NCI-H187 (cell line): ENCODE measurements at regions not wholly inside any gene's neighbourhood (a gene's known extent, or its start where the extent isn't known, plus 50 kb on each side); places are given as distances from the start of the nearest gene placed in this dataset.
"Not testable (repeated sequence)": the region's sequence is repeated elsewhere in the genome, so short reads cannot be mapped to it uniquely, and the experiment has no call there.

Experiments used
- DNase-seq, 2 experiments: peaks; one replicate each; lab custom pipeline; 2025; lab: John Stamatoyannopoulos, UW

DNA sequence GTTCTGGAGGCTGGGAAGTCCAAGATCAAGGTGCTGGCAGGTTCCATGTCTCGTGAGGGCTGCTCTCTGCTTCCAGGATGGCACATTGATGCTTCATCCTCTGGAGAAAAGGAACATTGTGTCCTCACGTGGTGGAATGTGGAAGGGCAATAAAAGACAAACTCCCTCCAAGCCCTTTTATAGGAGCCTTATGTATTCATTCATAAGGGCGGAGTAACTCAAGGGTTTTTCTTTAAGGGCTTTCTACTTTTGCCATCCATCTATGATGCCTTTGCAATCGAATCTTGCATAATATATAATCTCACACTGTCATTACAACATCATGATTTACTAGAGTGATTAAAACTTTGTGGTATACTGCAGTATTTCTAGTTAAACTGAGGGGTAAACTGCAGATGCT, 132.7 kb upstream of the DDHD1 start:
- no peak for DNase-seq

DNA sequence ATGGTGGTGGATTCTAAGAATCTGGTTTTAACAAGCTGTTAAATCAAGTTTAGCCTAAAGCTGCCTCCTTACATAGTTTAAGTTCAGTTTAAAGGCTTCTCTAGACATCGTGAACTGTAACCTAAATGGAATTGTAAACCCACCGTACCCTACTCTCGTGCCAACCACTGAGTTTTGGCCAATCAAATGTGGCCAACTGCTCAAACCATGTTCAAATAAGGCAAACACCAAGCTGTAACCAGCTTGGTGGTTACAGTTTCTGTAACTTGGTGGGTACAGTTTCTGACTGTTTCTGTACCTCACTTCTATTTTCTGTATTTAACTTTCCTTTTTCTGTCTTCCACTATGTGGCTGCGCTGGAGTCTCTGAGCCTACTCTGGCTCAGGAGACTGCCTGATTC, 131.9 kb upstream of the DDHD1 start:
- DNase-seq: no peak

DNA sequence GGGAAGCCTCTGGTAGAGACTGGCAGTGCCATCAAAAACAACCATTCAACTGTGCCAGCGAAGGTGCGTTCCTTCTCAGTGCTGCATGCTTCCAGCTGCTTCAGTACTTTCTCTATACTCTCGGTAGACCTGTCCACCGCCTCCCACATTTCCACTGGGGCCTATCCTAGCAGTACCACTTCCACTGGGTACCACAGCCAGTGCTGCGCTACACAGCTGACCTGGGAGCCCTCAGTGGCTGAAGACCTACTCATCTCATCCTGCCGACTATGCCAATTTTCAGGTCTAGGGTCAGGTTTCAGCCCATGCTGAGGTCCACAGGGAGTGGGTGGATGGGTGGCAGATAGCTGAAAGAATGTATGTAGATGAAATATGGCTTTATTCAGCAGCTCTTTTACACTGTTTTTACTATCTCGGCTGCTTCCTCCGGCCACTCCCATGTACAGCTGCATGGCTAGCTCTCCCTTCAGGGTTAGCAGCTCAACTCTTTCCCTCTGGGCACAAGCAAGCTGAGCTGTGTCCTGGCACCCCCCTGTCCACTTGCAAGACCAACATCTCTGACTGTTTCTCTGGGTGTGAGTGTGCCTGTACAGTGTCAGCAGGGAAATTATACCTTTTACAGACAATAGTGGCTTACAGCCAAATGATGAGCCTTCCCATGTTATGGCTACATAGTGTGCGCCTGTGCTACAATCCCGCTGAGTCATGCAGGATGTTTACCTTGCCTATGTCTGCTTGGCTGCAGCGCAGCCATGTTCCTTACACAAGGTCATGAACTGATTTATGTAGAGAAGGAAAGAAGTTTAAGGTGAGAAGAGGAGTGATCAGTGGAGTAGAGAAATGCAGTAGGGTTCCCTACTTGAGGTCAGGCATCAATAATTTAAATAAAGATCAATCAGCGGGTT, 125.7 kb upstream of the DDHD1 start:
- DNase-seq: no peak

DNA sequence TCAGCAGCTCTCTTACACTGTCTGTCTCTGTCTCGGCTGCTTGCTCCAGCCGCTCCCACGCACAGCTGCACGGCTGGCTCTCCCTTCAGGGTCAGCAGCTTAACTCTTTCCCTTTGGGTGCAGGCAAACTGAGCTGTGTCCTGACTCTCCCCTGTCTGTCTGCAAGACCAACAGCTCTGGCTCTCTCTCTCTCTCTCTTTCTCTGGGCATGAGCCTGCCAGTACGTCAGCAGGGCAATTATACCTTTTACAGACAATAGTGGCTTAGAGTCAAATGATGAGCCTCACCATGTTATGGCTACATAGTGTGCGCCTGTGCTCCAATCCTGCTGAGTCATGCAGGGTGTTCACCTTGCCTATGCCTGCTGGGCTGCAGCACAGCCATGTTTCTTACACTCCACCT, 120.5 kb upstream of the DDHD1 start:
- DNase-seq: no peak

DNA sequence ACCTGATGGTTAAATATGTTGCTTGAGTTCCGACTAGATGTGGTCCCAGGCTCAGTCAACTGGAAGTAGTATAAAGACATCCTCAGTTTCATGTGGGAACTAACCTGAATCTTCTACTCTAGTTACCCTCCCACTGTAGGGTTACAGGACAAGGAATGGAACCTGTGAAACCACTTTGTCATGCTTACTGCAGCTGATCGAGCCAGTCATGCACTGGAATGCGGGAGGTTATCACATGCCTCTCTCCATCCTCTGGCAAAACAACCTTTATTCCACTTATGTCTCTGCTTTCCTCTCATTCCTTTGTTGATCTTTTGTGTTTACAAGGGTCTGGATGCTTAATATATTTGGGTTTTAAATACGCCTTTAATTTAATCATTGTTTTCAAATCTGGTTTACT, 111.9 kb upstream of the DDHD1 start:
- DNase-seq: no peak

DNA sequence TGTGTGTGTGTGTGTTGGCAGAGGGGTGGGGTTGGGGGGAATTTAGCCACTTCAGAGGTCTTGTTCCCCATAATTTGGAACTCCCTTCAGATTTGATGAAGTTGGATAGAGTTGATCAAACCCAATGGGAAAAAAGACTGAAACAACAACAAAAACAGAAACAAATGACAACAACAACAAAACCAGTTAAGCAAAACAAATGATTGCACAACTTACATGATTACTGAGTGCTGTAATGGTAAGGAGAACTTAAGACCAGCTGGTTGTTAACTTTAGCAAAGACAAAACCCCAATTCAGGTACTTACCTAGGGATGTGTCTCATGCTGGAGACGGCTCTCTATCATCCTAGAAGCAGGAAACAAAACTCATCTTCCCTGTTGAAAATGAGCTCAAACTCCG, 107.8 kb upstream of the DDHD1 start:
- DNase-seq: no peak

DNA sequence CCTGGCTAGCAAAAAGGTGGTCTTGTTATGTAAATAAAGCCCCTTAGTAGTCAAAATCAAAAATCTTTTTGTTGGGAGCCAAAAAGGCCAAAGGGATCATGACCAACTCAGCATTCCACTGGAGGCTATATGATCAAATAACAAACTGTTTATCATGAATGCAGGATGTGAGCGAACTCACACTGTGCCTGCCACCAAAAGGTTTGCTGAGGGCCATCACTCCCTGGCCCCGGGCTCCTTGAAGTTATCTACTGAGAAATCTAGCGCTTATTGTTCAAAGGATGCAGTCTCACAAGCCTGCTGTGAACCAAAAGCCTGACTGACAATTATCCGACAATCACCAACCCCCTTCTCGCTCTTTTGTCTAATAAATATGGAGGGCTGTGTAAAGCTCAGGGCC, 107.2 kb upstream of the DDHD1 start:
- no peak for DNase-seq

DNA sequence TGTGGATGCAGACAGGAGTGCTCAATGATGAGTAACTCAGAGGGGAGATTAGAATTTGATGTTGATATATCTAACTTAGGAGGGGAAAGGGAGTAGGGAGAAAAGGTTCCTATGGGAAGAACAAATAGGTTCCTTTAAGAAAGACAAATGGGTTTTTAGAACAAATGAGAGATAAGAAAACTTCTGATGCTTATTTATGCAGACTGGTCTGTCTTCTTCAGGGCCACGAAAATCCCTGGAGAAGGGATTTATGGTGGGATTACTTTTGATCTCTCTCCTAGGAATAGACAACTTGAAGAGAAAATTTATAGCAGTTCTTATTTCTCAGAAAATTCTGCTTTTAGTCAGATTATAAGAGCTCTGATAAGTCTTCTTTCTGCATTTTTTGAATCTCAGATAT, 99.0 kb upstream of the DDHD1 start:
- no peak for DNase-seq

DNA sequence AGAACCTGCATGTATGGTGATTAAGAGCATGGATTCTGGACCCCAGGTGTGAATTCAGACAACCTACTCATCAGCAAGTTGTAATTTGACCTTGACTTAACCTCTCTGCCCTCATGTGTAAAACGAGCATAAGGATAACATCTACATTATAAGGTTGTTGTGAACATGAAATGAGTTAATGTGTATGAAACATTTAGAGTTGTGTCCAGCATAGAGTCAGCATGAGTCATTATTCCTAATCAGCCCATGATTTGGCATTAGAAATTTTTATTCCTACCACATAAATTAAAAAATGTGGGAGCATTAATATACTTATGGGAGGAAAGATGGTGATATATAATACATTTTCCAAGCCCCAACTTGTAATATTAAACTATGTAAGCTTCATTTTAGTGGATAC, 95.9 kb upstream of the DDHD1 start:
- DNase-seq: no peak

DNA sequence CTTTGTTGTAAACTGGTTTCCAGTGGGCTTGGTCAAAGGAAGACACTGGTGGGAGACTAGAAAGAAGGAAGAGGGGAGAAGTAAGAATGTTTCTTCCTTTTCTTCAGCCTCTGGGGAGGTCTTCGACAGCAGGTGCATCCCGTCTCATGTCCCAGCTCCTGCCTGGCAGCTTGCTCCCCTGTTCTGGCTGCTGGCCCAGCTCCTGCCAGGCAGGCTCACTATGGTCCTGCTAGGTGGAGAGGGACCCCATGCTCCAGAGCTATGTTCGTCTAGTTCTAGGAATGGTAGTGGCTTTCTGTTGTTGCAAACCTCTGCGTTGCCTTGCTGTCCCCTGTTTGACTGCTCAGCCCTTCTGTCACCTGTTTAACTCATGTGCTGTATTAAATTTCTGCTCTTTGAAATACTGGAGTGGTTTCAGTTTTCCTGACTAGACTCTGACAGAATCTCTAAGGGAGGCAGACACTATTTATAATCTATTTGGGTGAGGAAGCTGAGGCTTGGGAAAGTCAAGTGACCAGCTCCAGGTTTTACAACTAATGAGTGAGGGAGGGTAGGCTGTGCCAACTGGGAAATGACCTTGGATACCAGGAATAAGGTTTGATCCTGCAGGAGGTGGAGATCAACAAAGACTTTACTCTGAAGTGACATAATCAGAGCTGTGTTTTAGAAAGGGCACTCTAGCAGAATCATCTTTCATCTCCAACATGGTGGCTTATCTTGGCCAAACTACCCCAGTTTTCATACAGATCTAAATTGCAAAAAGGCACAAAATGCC, 94.7 kb upstream of the DDHD1 start:
- no peak for DNase-seq

DNA sequence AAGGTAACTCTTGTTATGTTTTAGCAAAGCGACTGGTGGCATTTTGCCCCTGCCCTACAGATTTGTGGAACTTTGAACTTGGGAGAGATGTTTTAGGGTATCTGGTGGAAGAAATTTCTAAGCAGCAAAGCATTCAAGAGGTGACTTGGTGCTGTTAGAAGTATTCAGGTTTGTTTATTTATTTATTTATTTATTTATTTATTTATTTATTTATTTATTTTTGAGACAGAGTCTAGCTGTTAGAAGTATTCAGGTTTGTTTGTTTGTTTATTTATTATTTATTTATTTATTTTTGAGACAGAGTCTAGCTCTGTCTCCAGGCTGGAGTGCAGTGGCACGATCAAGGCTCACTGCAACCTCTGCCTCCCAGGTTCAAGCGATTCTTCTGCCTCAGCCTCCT, 89.8 kb upstream of the DDHD1 start:
- DNase-seq: not testable (repeated sequence)

DNA sequence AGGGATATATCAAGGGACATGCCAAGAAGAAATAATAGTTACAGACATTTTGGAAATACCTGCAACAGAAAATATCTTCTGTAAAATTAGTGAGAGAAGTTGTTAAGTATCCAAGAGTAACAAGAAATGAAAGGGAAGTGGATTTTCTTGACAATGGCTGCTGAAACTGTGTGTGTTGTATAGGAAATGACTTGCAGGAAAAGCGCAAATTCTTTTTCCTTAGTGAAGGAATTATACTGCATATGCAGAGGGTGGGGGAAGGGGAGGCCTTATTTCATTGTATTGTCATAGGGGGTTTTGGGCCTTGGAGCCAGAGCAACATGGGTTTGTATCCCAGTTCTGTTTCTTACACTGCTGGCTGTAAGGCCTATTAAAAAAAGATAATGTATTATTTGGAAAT, 84.4 kb upstream of the DDHD1 start:
- no peak for DNase-seq

DNA sequence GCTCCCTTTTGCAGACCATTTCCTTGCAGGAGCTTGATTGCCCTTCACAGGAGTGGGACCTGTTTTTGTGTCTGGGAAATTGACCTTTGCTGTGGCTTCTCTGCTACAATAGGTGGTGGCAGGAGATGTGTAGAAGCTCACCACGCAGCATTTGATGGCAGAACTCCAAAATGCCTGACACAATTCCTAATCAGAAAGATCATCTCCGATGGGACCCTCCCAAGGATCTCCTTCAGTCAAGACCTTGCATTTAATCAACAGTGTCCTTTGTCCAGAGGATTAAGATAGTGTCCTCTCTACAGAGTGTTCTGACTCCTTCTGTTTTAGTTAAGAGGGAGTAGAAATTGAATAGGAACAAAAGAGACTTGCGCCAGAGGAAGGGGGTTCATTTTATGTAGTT, 83.6 kb upstream of the DDHD1 start:
- DNase-seq: no peak

DNA sequence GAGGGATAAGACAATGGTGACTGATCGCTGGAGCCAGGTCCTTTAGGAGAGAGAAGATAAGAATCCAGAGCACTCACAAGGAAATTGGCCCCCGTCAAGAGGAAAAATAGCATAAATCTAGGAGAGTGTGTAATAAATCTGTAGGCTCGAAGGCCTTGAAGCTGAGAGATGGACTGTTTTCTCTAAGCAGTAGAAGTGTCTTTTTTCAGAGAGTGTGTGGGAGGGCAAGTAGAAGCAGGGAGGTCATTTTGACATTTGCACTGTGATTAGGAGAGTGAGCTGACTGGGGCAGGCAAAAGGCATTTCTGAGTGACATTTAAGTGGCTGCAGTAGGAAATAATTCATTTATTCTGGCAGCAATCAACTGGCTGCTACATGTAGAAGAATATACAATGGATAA, 78.0 kb upstream of the DDHD1 start:
- DNase-seq: no peak

DNA sequence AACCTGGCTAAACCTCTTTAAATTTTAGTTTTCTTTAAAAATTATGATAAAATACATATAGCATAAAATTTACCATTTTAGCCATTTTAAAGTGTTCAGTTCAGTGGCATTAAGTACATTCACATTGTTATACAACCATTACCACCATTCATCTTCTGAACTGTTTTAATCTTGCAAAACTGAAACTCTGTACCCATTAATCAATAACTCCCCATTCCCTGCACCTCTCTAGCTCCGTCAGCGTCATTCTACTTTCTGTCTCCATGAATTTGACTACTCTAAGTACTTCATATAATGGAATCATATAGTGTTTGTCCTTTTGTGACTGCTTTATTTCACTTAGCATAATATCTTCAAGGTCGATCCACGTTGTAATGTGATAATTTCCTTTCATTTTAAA, 75.8 kb upstream of the DDHD1 start:
- DNase-seq: no peak

DNA sequence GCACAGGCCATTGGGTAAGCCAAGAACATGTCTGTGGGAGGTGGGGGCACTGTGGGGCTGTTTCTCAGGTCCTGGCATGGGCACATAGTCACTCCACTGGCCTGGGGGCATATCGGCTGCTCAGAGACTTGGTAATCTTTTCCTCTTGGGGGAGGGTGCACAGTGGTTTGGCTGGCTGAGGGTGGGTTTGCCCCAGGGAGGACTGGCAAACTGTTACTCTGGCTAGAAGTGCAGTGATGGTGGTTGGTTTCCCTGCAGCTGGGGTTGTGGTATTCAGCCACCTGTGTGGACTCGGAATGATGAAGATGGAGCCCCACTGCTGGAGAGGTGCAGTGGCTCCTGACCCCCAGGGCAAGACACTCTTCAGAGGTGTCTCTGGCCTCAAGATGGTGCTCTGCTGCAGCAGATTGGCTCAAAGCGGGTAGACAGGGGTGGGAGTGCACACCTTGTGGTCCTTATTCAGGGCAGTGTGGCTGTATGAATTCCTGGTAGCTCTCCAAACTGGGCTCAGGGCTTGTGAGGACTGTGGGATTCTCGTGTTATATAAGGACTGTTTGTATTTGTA, 74.1 kb upstream of the DDHD1 start:
- no peak for DNase-seq

DNA sequence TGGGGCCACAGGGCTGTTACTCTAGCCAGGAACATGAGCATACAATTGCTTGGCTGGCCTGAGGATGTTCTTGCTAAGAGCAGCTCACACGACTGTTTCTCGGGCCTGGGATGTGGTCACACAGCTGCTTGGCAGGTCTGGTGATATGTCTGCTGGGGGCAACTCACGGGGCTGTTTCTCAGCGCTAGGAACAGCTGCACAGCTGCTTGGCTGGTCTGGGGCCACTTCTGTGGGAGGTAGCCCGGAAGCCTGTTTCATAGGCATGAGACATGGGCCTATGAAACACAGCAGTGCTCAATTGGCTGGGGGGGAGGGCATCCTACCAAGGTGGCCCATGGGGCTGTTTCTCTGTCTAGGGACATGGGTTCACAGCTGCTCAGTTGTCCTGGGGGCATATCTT, 73.4 kb upstream of the DDHD1 start:
- DNase-seq: no peak

DNA sequence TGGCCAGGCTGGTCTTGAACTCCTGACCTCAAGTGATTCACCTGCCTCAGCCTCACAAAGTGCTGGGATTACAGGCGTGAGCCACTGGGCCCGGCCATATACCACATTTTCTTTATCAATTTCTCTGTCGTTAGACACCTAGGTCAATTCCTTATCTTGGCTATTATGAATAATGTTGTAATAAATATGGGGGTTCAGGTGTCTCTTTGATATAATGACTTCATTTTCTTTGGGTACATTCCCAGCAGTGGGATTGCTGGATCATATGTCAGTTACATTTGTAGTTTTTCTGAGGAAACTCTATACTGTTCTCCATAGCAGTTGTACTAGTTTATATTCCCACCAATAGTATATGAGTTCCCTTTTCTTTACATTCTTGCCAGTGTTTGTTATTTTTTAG, 67.8 kb upstream of the DDHD1 start:
- no peak for DNase-seq

DNA sequence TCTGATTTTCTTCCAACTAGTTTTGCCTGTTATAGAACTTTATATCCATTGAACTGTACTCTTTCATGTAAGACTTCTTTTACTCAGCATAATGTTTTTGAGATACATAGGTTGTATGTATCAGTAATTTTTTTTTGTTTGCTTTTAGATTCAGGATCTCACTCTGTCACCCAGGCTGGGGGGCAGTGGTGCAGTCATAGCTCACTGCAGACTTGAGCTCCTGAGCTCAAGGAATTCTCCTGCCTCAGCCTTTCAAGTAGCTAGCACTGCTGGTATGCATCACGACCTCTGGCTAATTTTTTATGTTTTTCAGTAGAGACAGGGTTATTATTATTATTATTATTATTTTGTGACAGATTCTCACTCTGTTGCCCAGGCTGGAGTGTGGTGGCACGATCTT, 65.0 kb upstream of the DDHD1 start:
- no peak for DNase-seq

DNA sequence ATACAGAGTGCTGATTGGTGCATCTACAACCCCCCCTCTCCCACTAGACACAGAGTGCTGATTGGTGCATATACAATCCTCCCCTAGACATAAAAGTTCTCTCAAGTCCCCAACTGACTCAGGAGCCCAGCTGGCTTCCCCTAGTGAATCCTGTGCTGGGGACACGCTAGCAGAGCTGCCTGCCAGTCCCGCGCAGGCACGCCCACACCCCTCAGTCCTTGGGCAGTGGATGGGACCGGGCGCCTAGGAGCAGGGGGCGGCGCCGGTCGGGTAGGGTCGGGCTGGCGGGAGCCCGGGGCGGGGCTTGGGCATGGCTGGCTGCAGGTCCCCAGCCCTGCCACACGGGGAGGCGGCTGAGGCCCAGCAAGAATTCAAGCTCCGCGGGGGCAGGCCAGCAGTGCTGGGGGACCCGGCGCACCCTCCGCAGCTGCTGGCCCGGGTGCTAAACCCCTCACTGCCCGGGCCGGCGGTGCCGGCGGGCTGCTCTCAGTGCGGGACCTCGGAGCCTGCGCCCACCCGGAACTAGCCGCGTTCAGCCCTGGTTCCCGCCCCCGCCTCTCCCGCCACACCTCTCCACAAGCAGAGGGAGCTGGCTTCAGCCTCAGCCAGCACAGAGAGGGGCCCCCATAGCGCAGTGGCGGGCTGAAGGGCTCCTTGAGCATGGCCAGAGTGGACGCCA, 64.3 kb upstream of the DDHD1 start:
- peak; percentile 27 to 53 for DNase-seq

DNA sequence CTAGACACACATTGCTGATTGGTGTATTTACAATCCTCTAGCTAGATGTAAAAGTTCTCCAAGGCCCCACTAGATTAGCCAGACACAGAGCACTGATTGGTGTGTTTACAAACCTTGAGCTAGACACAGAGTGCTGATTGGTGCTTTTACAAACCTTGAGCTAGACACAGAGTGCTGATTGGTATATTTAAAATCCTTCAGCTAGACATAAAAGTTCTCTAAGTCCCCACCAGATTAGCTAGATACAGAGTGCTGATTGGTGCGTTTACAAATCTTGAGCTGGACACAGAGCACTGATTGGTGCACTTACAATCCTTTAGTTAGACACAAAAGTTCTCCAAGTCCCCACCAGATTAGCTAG, 63.8 kb upstream of the DDHD1 start:
- not testable (repeated sequence) for DNase-seq

DNA sequence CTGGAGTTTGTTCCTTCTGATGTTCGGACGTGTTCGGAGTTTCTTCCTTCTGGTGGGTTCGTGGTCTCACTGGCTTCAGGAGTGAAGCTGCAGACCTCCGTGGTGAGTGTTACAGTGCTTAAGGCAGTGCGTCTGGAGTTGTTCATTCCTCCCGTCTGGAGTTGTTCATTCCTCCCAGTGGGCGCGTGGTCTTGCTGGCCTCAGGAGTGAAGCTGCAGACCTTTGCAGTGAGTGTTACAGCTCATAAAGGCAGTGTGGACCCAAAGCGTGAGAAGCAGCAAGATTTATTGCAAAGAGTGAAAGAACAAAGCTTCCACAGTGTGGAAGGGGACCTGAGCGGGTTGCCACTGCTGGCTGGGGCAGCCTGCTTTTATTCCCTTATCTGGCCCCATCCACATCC, 63.4 kb upstream of the DDHD1 start:
- not testable (repeated sequence) for DNase-seq

DNA sequence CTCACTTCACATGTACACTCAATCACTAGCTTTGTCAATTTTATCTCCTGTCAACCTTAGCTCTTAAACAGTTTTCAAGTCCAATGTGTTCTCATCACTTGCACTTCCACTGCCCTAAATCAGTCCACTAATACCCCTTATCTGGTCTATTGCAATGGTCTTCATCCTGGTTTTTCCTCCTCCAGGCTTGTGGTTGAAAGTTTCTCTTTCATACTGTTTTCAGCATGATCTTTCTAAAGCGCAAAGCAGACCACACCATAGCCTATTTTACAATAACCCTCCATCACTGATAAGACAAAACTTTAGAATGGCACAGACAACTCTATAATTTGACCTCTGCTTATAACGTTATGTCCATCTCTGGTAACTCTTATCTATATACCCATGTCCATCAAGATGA, 62.0 kb upstream of the DDHD1 start:
- no peak for DNase-seq
